ENCODE measurements at regions not wholly inside any gene's neighbourhood (a gene's known extent, or its start where the extent isn't known, plus 50 kb on each side); places are given as distances from the start of the nearest gene placed in this dataset.
"Not testable (repeated sequence)": the region's sequence is repeated elsewhere in the genome, so short reads cannot be mapped to it uniquely, and the experiment has no call there.

GRCh38 chr7:66413379-66414114, 208.4 kb downstream of the TPST1 start:
- DNase-seq (ENCODE audit: insufficient read length, low spot score) (no peak), FAIRE-seq (no peak)

GRCh38 chr7:66415659-66416265, 210.6 kb downstream of the TPST1 start:
- no peak for FAIRE-seq
- DNase-seq (ENCODE audit: insufficient read length, low spot score): no peak

- no peak for FAIRE-seq
- no peak for DNase-seq (ENCODE audit: insufficient read length, low spot score)
These were observed 210.1 kb upstream of the KCTD7 start for GRCh38 chr7:66418537-66418936.

GRCh38 chr7:66419210-66419609, 209.5 kb upstream of the KCTD7 start:
- FAIRE-seq (no peak), DNase-seq (ENCODE audit: insufficient read length, low spot score) (no peak)

- DNase-seq (ENCODE audit: insufficient read length, low spot score) (no peak), FAIRE-seq (no peak)
These were observed 206.7 kb upstream of the KCTD7 start for GRCh38 chr7:66421830-66422475.

- DNase-seq (ENCODE audit: insufficient read length, low spot score) (no peak), FAIRE-seq (no peak)
These were observed 205.0 kb upstream of the KCTD7 start for GRCh38 chr7:66423729-66424128.

GRCh38 chr7:66426332-66426731, 202.3 kb upstream of the KCTD7 start:
- FAIRE-seq: no peak

GRCh38 chr7:66426996-66427395, 201.7 kb upstream of the KCTD7 start:
- no peak for FAIRE-seq
- DNase-seq (ENCODE audit: insufficient read length, low spot score): no peak

More at GRCh38 chr7:66426332-66426731, 202.3 kb upstream of the KCTD7 start:
- no peak for DNase-seq (ENCODE audit: insufficient read length, low spot score)

- FAIRE-seq: no peak
- DNase-seq (ENCODE audit: insufficient read length, low spot score): no peak
These were observed 200.7 kb upstream of the KCTD7 start for GRCh38 chr7:66427956-66428355.

- FAIRE-seq: no peak
These were observed 199.1 kb upstream of the KCTD7 start for GRCh38 chr7:66429498-66430163.

GRCh38 chr7:66430164-66430545, 198.5 kb upstream of the KCTD7 start:
- no peak for FAIRE-seq
- no peak for DNase-seq (ENCODE audit: insufficient read length, low spot score)

More at GRCh38 chr7:66429498-66430163, 199.1 kb upstream of the KCTD7 start:
- DNase-seq (ENCODE audit: insufficient read length, low spot score): no peak

- DNase-seq (ENCODE audit: insufficient read length, low spot score); FAIRE-seq: not testable (repeated sequence)
These were observed 189.8 kb upstream of the KCTD7 start for GRCh38 chr7:66438703-66439405.

- DNase-seq (ENCODE audit: insufficient read length, low spot score) (no peak), FAIRE-seq (no peak)
These were observed 186.3 kb upstream of the KCTD7 start for GRCh38 chr7:66442385-66442784.

GRCh38 chr7:66443946-66444345, 184.7 kb upstream of the KCTD7 start:
- FAIRE-seq (no peak), DNase-seq (ENCODE audit: insufficient read length, low spot score) (no peak)

GRCh38 chr7:66447007-66447406, 181.7 kb upstream of the KCTD7 start:
- DNase-seq (ENCODE audit: insufficient read length, low spot score); FAIRE-seq: not testable (repeated sequence)

GRCh38 chr7:66450814-66451213, 177.9 kb upstream of the KCTD7 start:
- not testable (repeated sequence) for DNase-seq (ENCODE audit: insufficient read length, low spot score); FAIRE-seq

- not testable (repeated sequence) for FAIRE-seq
These were observed 177.0 kb upstream of the KCTD7 start for GRCh38 chr7:66451713-66452112.

GRCh38 chr7:66452165-66452564, 176.5 kb upstream of the KCTD7 start:
- FAIRE-seq (no peak), DNase-seq (ENCODE audit: insufficient read length, low spot score) (no peak)

More at GRCh38 chr7:66451713-66452112, 177.0 kb upstream of the KCTD7 start:
- not testable (repeated sequence) for DNase-seq (ENCODE audit: insufficient read length, low spot score)

- no peak for DNase-seq (ENCODE audit: insufficient read length, low spot score)
- FAIRE-seq: no peak
These were observed 175.3 kb upstream of the KCTD7 start for GRCh38 chr7:66453340-66453739.

- DNase-seq (ENCODE audit: insufficient read length, low spot score) (no peak), FAIRE-seq (no peak)
These were observed 174.0 kb upstream of the KCTD7 start for GRCh38 chr7:66454600-66455225.
